ENCODE measurements at regions not wholly inside any gene's neighbourhood (a gene's known extent, or its start where the extent isn't known, plus 50 kb on each side); places are given as distances from the start of the nearest gene placed in this dataset.

DNA sequence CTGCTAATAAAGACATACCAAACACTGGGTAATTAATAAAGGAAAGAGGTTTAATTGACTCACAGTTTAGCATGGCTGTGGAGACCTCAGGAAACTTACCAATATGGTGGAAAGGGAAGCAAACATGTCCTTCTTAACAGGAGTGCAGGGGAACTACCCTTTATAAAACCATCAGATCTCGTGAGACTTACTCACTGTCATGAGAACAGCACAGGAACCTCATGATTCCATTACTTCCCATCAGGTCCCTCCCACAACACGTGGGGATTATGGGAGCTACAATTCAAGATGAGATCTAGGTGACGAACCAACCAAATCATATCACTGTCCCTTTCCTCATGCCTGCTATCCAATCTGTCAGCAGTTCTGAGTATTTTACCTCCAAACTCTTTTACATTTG lies 586.7 kb downstream of the TDRD15 start:
- H2AFZ ChIP-seq (replicated peaks; ENCODE audit: low read length, poor library complexity): no peak overlapping the region
- intact Hi-C loops (cut with micrococcal nuclease) (no loop called here), dilution Hi-C loops (cut with HindIII; ENCODE audit: low sequenced_read_pairs, unreplicated experiment) (no loop called here), in situ Hi-C loops (cut with MboI; ENCODE audit: low sequenced_read_pairs) (no loop called here)
- H2BK120ac ChIP-seq (ENCODE audit: low read depth, low read length): no peak overlapping the region
- no peaks in the 10 kb centered on the region for H4K20me1 ChIP-seq (ENCODE audit: insufficient read depth, low read length)
- TF ChIP-seq RFX5 (IDR thresholded peaks at IDR 0.05; ENCODE audit: low read depth, low read length) (no peak), RCOR1 (IDR thresholded peaks at IDR 0.05; ENCODE audit: insufficient replicate concordance, low read length) (no peak), SMC3 (IDR thresholded peaks at IDR 0.05; ENCODE audit: low read depth, low read length) (no peak), FOS (IDR thresholded peaks at IDR 0.05; ENCODE audit: low read depth, low read length) (no peak), NFE2L2 (IDR thresholded peaks at IDR 0.05; ENCODE audit: low read depth, low read length) (no peak), MAZ (IDR thresholded peaks at IDR 0.05; ENCODE audit: borderline replicate concordance, low read depth, low read length) (no peak), CHD1 (IDR thresholded peaks at IDR 0.05; ENCODE audit: low read depth, low read length) (no peak), MXI1 (IDR thresholded peaks at IDR 0.05; ENCODE audit: borderline replicate concordance, low read depth, low read length) (no peak), BHLHE40 (IDR thresholded peaks at IDR 0.05; ENCODE audit: low read depth, low read length) (no peak), POLR2A (IDR thresholded peaks at IDR 0.05; ENCODE audit: low read depth, low read length) (no peak), ELK1 (IDR thresholded peaks at IDR 0.05; ENCODE audit: borderline replicate concordance, low read depth, low read length) (no peak), MAFK (IDR thresholded peaks at IDR 0.05; ENCODE audit: low read depth, low read length) (no peak), RAD21 (IDR thresholded peaks at IDR 0.05; ENCODE audit: low read length) (no peak), CEBPB (IDR thresholded peaks at IDR 0.05; ENCODE audit: low read depth, low read length) (no peak)
- TF ChIP-seq, protein P1, sequence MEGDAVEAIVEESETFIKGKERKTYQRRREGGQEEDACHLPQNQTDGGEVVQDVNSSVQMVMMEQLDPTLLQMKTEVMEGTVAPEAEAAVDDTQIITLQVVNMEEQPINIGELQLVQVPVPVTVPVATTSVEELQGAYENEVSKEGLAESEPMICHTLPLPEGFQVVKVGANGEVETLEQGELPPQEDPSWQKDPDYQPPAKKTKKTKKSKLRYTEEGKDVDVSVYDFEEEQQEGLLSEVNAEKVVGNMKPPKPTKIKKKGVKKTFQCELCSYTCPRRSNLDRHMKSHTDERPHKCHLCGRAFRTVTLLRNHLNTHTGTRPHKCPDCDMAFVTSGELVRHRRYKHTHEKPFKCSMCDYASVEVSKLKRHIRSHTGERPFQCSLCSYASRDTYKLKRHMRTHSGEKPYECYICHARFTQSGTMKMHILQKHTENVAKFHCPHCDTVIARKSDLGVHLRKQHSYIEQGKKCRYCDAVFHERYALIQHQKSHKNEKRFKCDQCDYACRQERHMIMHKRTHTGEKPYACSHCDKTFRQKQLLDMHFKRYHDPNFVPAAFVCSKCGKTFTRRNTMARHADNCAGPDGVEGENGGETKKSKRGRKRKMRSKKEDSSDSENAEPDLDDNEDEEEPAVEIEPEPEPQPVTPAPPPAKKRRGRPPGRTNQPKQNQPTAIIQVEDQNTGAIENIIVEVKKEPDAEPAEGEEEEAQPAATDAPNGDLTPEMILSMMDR (conservative IDR thresholded peaks at IDR 0.05; ENCODE audit: low read depth, low read length): no peak
- TF ChIP-seq, protein P2, sequence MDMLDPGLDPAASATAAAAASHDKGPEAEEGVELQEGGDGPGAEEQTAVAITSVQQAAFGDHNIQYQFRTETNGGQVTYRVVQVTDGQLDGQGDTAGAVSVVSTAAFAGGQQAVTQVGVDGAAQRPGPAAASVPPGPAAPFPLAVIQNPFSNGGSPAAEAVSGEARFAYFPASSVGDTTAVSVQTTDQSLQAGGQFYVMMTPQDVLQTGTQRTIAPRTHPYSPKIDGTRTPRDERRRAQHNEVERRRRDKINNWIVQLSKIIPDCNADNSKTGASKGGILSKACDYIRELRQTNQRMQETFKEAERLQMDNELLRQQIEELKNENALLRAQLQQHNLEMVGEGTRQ (IDR thresholded peaks at IDR 0.05; ENCODE audit: low read depth, low read length): no peak
- CTCF ChIA-PET: interaction anchor here (0.6 kb wide), 1 partner anchor 299 kb away, joined by 9 read pairs; no protein-coding TSS in a partner anchor
- no peak overlapping the region for H4K8ac ChIP-seq (ENCODE audit: low read depth in 2 of 2, low read length in 2 of 2)
- H4K5ac ChIP-seq (ENCODE audit: low read depth, low read length): no peak overlapping the region
- H3K4me3 ChIP-seq (ENCODE audit: insufficient read depth, low read depth, low read length): no peak overlapping the region
- no peak overlapping the region for H2AK5ac ChIP-seq (ENCODE audit: low read depth, low read length)
- ATAC-seq (ENCODE audit: low read depth) (no peak), DNase-seq (no peak)
- no peak overlapping the region for H3K18ac ChIP-seq (ENCODE audit: low read depth, low read length)
- H3K4me2 ChIP-seq (ENCODE audit: low read depth, low read length): no peak overlapping the region
- H2BK5ac ChIP-seq (ENCODE audit: low read depth, low read length, poor library complexity, severe bottlenecking): no peak overlapping the region
- no CpG with 5 or more reads among the region's 3 CpGs for WGBS, 2 experiments (ENCODE audit: extremely low coverage in 2 of 2, insufficient read length in 1 of 2)
- POLR2A ChIA-PET (ENCODE audit: unreplicated experiment): no interaction called here
- no peak overlapping the region for H2BK20ac ChIP-seq (ENCODE audit: low read depth, low read length)
- no peaks in the 10 kb centered on the region for H3K36me3 ChIP-seq (ENCODE audit: control insufficient read depth, insufficient read depth, low read length)
- no peak overlapping the region for H2AK9ac ChIP-seq (replicated peaks; ENCODE audit: low read depth, low read length, poor library complexity)
- no peaks in the 10 kb centered on the region for H3K9me1 ChIP-seq (ENCODE audit: insufficient read depth, low read length)
- H2BK15ac ChIP-seq (ENCODE audit: low read depth, low read length): no peak overlapping the region
- no TSS peak for BruUV-seq (replicated peaks)
- no peak overlapping the region for H3K14ac ChIP-seq (replicated peaks; ENCODE audit: low read depth, low read length)
- no peaks in the 10 kb centered on the region for H3K79me1 ChIP-seq (ENCODE audit: low read depth in 1 of 2, low read length in 2 of 2)
- no peak overlapping the region for H3K4ac ChIP-seq (ENCODE audit: low read depth, low read length)
- H3K27me3 ChIP-seq (ENCODE audit: control insufficient read depth, insufficient read depth, low read length): no peaks in the 10 kb centered on the region
- H3K27ac ChIP-seq (ENCODE audit: insufficient read depth, low read length): no peak overlapping the region
- no peak overlapping the region for H3K9ac ChIP-seq (ENCODE audit: low read depth, low read length)
- H3K23ac ChIP-seq (ENCODE audit: low read depth, low read length): no peak overlapping the region
- no peaks in the 10 kb centered on the region for H3K9me3 ChIP-seq (ENCODE audit: control insufficient read depth, insufficient read depth, low read length)
- no peak overlapping the region for H3K56ac ChIP-seq (ENCODE audit: extremely low read depth, insufficient read depth, low read length)
- no peak overlapping the region for H4K91ac ChIP-seq (ENCODE audit: insufficient read depth, low read depth, low read length)
- H3K4me1 ChIP-seq (ENCODE audit: control insufficient read depth, insufficient read depth, low read length): no peaks in the 10 kb centered on the region

Data from IMR-90 (cell line).